B cell (primary cell): ENCODE measurements at regions not wholly inside any gene's neighbourhood (a gene's known extent, or its start where the extent isn't known, plus 50 kb on each side); places are given as distances from the start of the nearest gene placed in this dataset.

Experiments used
- ATAC-seq: fragments of 200-7000 bp; cut with Tn5 transposase; one replicate; pipeline ENCODE4 v1.10.0; 2021; ENCODE audit warnings: low read depth, mild to moderate bottlenecking, moderate number of reproducible peaks, moderate library complexity
- CTCF ChIA-PET: fragments of 350-600 bp; sonication (Branson Sonifier 250); formaldehyde crosslinking; loops from one replicate; lab custom pipeline; 2021; ENCODE audit warnings: antibody characterized with exemption, inconsistent platforms; lab: Charles Lee
- POLR2A ChIA-PET: fragments of 350-600 bp; sonication (Branson Sonifier 250); formaldehyde crosslinking; loops from one replicate; lab custom pipeline; 2021; ENCODE audit warnings: antibody characterized with exemption; lab: Charles Lee
- DNase-seq: peaks from one replicate; pipeline ENCODE4 v3.0.0; 2013
- H2AFZ ChIP-seq: 2 replicates; pipeline ENCODE4 v1.6.1; 2012; ENCODE audit warnings: mild to moderate bottlenecking, low read depth, low read length; ENCODE audit not compliant: insufficient read depth, poor library complexity, severe bottlenecking
- H3K27ac ChIP-seq, 2 donors: 1 replicate in 1 of 2; 2 replicates in 1 of 2; pipeline ENCODE4 v1.5.1; 2012 to 2013; ENCODE audit warnings: low read length in 2 of 2, mild to moderate bottlenecking in 2 of 2, moderate library complexity in 1 of 2
- H3K27me3 ChIP-seq, 4 experiments: fragments of 200-600 bp in 1 of 4; sonication (generic) in 1 of 4; replicated peaks in 1 of 4; 1 replicate in 2 of 4; 2 replicates in 2 of 4; pipeline versions ENCODE4 v1.6.1 to v1.7.0; 2013 to 2016; ENCODE audit warnings: low read length in 3 of 4, mild to moderate bottlenecking in 2 of 4, mixed read lengths in 1 of 4, moderate library complexity in 1 of 4; ENCODE audit not compliant: insufficient read depth in 4 of 4, control insufficient read depth in 3 of 4; ENCODE audit errors: control extremely low read depth in 1 of 4
- H3K36me3 ChIP-seq, 2 experiments: replicated peaks in 1 of 2; 1 replicate in 1 of 2; 2 replicates in 1 of 2; pipeline versions ENCODE4 v1.6.1 to v1.7.1; 2013; ENCODE audit warnings: low read length in 1 of 2; ENCODE audit not compliant: insufficient read depth in 2 of 2, control insufficient read depth in 1 of 2; ENCODE audit errors: control extremely low read depth in 1 of 2, extremely low read depth in 1 of 2
- H3K4me1 ChIP-seq, 2 donors: fragments of 200-600 bp in 1 of 2; sonication (generic) in 1 of 2; 1 replicate in 1 of 2; 2 replicates in 1 of 2; pipeline versions ENCODE4 v1.5.1 to v1.6.1; 2013 to 2017; ENCODE audit warnings: low read length in 2 of 2; ENCODE audit not compliant: control insufficient read depth in 2 of 2, insufficient read depth in 2 of 2
- H3K4me2 ChIP-seq: replicated peaks from 2 replicates; pipeline ENCODE3; 2012; ENCODE audit warnings: mild to moderate bottlenecking, low read depth, low read length; ENCODE audit not compliant: poor library complexity, severe bottlenecking
- H3K4me3 ChIP-seq, 5 experiments: fragments of 200-600 bp in 1 of 5; sonication (generic) in 1 of 5; 1 replicate in 3 of 5; 2 replicates in 2 of 5; pipeline versions ENCODE4 v1.5.1 to v1.7.0; 2011 to 2016; ENCODE audit warnings: low read length in 4 of 5, mild to moderate bottlenecking in 4 of 5, low read depth in 2 of 5, control low read depth in 1 of 5, moderate library complexity in 1 of 5; ENCODE audit not compliant: insufficient read depth in 1 of 5; ENCODE audit errors: control extremely low read depth in 1 of 5, extremely low read depth in 1 of 5
- H3K79me2 ChIP-seq: fragments of 200-600 bp; sonication (generic); one replicate; pipeline ENCODE4 v1.6.0; 2016; ENCODE audit warnings: low read length; ENCODE audit not compliant: control insufficient read depth, insufficient read depth
- H3K9ac ChIP-seq: fragments of 200-600 bp; sonication (generic); 2 replicates; pipeline ENCODE4 v1.6.1; 2017; ENCODE audit warnings: mild to moderate bottlenecking, low read length, moderate library complexity
- H3K9me3 ChIP-seq, 3 donors: one replicate each; pipeline versions ENCODE4 v1.6.1 to v1.7.1; 2013; ENCODE audit warnings: low read length in 2 of 3; ENCODE audit not compliant: control insufficient read depth in 2 of 3, insufficient read depth in 1 of 3; ENCODE audit errors: control extremely low read depth in 1 of 3
- H4K20me1 ChIP-seq: 2 replicates; pipeline ENCODE4 v1.6.0; 2012; ENCODE audit warnings: mild to moderate bottlenecking, low read length; ENCODE audit not compliant: insufficient read depth, control insufficient read depth, poor library complexity, severe bottlenecking
- H3K27ac Mint-ChIP-seq: one replicate; pipeline ENCODE4 v1.8.0; 2021; ENCODE audit warnings: mixed read lengths
- H3K27me3 Mint-ChIP-seq: one replicate; pipeline ENCODE4 v1.8.0; 2021; ENCODE audit warnings: mixed read lengths
- H3K4me1 Mint-ChIP-seq: one replicate; pipeline ENCODE4 v1.8.0; 2021; ENCODE audit warnings: mixed read lengths
- H3K4me3 Mint-ChIP-seq: one replicate; pipeline ENCODE4 v1.8.0; 2021; ENCODE audit warnings: mixed read lengths
- H3K9me3 Mint-ChIP-seq: one replicate; pipeline ENCODE4 v1.8.0; 2022; ENCODE audit warnings: mixed read lengths; ENCODE audit not compliant: insufficient read depth
- CTCF ChIP-seq: fragments of 200-600 bp; IDR thresholded peaks from one replicate; pipeline ENCODE4 v1.8.0; 2022; ENCODE audit warnings: antibody characterized with exemption, mild to moderate bottlenecking
- EZH2 ChIP-seq: IDR thresholded peaks from 2 replicates; pipeline ENCODE4 v1.6.1; 2012; ENCODE audit warnings: borderline replicate concordance, low read depth, mild to moderate bottlenecking, moderate library complexity, low read length; ENCODE audit not compliant: insufficient read depth, poor library complexity, severe bottlenecking
- WGBS: methylation state at CpG from one replicate; pipeline ENCODE4 v1.1.5; 2013; ENCODE audit warnings: missing lambda C conversion rate; ENCODE audit not compliant: insufficient coverage; 5-methylcytosine and 5-hydroxymethylcytosine counted together
- intact Hi-C: fragments of 100-400 bp; cut with micrococcal nuclease; formaldehyde crosslinking; loops from one replicate; pipeline ENCODE4 v1.10.0; 2022

GRCh38 chr14:71646518-71646917 lies 285.7 kb upstream of the RGS6 start:
- no peak for ATAC-seq
- WGBS: no CpG with 5 or more reads among the region's 1 CpG
- ChIA-PET CTCF (interaction anchor here (0.7 kb wide), 1 partner anchor 64 kb away, joined by 3 read pairs; no protein-coding TSS in a partner anchor), POLR2A (no interaction called here)
- Mint-ChIP-seq H3K27ac (no peak overlapping the region), H3K27me3 (no peaks in the 10 kb centered on the region), H3K4me3 (no peak overlapping the region), H3K9me3 (peaks cover 6% of the 10 kb centered on the region), H3K4me1 (no peaks in the 10 kb centered on the region)
- Histone ChIP-seq H3K27me3 (no peaks in the 10 kb centered on the region), H3K4me1 (no peaks in the 10 kb centered on the region), H4K20me1 (no peaks in the 10 kb centered on the region), H3K4me3 (no peak overlapping the region), H3K27ac (no peak overlapping the region), H3K36me3 (peaks cover 0 to 17% of the 10 kb centered on the region in 2 experiments), H3K4me2 (no peak overlapping the region), H3K79me2 (no peaks in the 10 kb centered on the region), H2AFZ (no peak overlapping the region), H3K9me3 (peaks cover 0 to 13% (median 4%) of the 10 kb centered on the region in 3 donors), H3K9ac (no peak overlapping the region)
- intact Hi-C loops: no loop called here
- TF ChIP-seq CTCF (no peak), EZH2 (no peak)
- DNase-seq: no peak

GRCh38 chr14:71647086-71647784 lies 285.0 kb upstream of the RGS6 start:
- ChIA-PET POLR2A (no interaction called here), CTCF (no interaction called here)
- peaks cover 7% of the 10 kb centered on the region for H3K9me3 Mint-ChIP-seq
- H2AFZ ChIP-seq: no peak overlapping the region
- H3K4me1 ChIP-seq: no peaks in the 10 kb centered on the region
- H3K9ac ChIP-seq: no peak overlapping the region
- H3K27ac ChIP-seq: no peak overlapping the region
- ATAC-seq: no peak
- no peak for TF ChIP-seq EZH2
- TF ChIP-seq CTCF: no peak
- no peak overlapping the region for H3K4me3 Mint-ChIP-seq
- H3K27me3 ChIP-seq: no peaks in the 10 kb centered on the region
- H3K9me3 ChIP-seq: peaks cover 0 to 14% (median under 1%) of the 10 kb centered on the region in 3 donors
- H3K4me2 ChIP-seq: no peak overlapping the region
- no peaks in the 10 kb centered on the region for H3K79me2 ChIP-seq
- H3K4me3 ChIP-seq: no peak overlapping the region
- intact Hi-C loops: no loop called here
- DNase-seq: no peak
- WGBS: no CpG with 5 or more reads among the region's 4 CpGs
- no peak overlapping the region for H3K27ac Mint-ChIP-seq
- no peaks in the 10 kb centered on the region for H3K4me1 Mint-ChIP-seq
- no peaks in the 10 kb centered on the region for H3K27me3 Mint-ChIP-seq
- peaks cover 0 to 24% of the 10 kb centered on the region in 2 experiments for H3K36me3 ChIP-seq
- H4K20me1 ChIP-seq: no peaks in the 10 kb centered on the region
